AG09319 (cell line): ENCODE measurements at regions not wholly inside any gene's neighbourhood (a gene's known extent, or its start where the extent isn't known, plus 50 kb on each side); places are given as distances from the start of the nearest gene placed in this dataset.

ENCODE experiments used
- DNase-seq: peaks from one replicate; pipeline ENCODE4 v3.0.0-alpha.2; 2010; ENCODE audit warnings: low read depth; ENCODE audit errors: extremely low read depth
- TF ChIP-seq, protein P1 (sequence below): IDR thresholded peaks from 2 replicates; pipeline ENCODE4 v1.5.1; 2011; ENCODE audit warnings: low read depth, mild to moderate bottlenecking, inconsistent platforms, low read length, moderate library complexity

DNA sequence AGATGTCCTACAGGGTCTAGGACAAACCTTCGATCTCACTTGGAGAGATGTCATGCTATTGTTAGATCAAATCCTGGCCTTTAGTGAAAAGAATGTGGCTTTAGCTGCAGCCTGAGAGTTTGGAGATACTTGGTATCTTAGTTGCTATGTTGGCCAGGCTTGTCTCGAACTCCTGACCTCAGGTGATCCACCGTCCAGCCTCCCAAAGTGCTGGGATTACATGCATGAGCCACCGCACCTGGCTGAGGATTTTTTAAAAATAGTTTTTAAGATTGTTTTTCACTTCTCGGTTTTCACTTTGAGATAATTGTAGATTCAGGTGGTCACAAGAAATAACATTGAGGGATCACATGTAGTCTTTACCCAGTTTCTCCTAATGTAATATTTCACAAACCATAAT, 738.3 kb upstream of the POM121L12 start:
- DNase-seq = no peak
- TF ChIP-seq, protein P1, sequence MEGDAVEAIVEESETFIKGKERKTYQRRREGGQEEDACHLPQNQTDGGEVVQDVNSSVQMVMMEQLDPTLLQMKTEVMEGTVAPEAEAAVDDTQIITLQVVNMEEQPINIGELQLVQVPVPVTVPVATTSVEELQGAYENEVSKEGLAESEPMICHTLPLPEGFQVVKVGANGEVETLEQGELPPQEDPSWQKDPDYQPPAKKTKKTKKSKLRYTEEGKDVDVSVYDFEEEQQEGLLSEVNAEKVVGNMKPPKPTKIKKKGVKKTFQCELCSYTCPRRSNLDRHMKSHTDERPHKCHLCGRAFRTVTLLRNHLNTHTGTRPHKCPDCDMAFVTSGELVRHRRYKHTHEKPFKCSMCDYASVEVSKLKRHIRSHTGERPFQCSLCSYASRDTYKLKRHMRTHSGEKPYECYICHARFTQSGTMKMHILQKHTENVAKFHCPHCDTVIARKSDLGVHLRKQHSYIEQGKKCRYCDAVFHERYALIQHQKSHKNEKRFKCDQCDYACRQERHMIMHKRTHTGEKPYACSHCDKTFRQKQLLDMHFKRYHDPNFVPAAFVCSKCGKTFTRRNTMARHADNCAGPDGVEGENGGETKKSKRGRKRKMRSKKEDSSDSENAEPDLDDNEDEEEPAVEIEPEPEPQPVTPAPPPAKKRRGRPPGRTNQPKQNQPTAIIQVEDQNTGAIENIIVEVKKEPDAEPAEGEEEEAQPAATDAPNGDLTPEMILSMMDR = no peak

DNA sequence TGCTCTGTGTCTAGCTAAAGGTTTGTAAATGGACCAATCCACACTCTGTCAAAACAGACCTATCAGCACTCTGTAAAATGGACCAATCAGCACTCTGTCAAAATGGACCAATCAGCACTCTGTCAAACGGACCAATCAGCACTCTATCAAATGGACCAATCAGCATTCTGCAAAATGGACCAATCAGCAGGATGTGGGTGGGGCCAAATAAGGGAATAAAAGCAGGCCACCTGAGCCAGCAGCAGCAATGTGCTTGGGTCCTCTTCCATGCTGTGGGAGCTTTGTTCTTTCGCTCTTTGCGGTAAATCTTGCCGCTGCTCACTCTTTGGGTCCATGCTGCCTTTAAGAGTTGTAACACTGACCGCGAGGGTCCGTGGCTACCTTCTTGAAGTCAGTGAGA, 740.5 kb upstream of the POM121L12 start:
- no peak for DNase-seq
- TF ChIP-seq, protein P1 = no peak

DNA sequence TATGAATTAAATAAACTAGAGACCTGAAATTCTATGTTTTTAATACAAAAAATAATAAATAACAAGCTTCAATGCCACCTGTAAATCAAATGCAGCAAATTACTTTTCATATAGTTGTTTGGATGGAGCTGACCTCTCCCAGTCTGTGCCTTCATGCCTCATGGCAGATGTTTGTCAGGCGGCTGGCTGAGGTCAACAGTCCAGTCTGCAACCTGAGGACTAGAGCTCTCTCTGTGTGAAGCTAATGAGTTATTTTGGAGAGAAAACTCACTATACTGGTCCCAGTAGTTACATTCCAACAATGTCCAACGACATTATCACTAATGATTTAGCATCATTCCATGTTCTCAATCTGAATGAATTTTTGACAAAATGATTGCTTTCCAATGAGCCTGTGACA, 746.2 kb upstream of the POM121L12 start:
- no peak for DNase-seq
- TF ChIP-seq, protein P1 = no peak

DNA sequence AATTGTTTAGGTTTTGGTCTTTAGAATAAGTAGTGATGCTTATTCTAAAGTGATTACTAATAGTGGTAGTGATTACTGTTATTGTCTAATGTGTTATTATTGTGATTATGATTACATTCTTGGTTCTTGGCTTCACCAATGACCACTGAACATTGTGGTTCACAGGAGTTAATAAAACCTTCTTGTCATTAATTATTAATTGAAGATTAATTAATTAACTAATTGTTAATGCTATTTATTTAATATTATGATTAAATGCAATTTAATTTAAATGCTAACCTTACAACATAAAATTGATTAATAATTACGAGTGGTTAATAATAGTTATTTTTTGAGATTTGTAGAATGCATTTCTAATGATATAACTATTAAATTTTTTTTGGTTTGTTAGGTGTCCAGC, 747.7 kb upstream of the POM121L12 start:
- DNase-seq = no peak
- TF ChIP-seq, protein P1 = no peak

DNA sequence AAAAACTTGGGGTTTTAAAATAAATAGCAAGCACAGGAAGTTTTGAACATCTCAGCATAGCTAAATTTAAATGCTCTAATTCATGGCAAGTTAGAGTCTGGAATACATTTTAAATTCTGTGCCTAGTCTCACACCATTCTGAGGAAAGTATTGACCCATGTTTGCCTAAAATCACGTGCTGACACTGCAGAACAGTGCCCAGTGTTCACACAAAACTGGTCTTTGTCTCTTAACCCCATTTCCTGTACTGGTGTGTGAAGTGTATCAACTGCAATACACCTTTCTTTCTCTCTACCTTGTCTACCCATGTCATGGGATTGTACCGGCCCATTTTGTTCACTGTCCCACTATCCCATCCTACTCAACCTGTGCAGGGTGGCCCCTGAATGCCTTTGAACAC, 749.7 kb upstream of the POM121L12 start:
- TF ChIP-seq, protein P1 = no peak
- no peak for DNase-seq

DNA sequence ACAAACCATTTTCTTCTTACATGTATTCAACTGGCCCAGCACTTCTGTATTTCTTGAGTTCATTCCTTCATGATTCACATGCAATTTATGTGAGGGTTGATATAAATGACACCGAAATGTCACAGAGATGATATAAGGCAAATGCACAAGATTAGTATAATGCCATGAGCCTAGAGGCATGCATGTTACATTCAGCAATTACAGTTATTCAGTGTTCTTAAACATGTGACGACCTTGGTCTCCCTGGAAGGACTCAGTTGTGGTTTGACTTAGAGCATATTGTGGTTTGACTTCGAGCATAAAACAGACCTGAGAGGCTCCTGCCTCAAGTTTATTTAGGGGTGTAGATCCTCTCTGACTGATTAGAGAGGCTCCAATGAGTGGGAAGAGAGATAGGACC, 752.1 kb upstream of the POM121L12 start:
- TF ChIP-seq, protein P1 = no peak
- DNase-seq = no peak

DNA sequence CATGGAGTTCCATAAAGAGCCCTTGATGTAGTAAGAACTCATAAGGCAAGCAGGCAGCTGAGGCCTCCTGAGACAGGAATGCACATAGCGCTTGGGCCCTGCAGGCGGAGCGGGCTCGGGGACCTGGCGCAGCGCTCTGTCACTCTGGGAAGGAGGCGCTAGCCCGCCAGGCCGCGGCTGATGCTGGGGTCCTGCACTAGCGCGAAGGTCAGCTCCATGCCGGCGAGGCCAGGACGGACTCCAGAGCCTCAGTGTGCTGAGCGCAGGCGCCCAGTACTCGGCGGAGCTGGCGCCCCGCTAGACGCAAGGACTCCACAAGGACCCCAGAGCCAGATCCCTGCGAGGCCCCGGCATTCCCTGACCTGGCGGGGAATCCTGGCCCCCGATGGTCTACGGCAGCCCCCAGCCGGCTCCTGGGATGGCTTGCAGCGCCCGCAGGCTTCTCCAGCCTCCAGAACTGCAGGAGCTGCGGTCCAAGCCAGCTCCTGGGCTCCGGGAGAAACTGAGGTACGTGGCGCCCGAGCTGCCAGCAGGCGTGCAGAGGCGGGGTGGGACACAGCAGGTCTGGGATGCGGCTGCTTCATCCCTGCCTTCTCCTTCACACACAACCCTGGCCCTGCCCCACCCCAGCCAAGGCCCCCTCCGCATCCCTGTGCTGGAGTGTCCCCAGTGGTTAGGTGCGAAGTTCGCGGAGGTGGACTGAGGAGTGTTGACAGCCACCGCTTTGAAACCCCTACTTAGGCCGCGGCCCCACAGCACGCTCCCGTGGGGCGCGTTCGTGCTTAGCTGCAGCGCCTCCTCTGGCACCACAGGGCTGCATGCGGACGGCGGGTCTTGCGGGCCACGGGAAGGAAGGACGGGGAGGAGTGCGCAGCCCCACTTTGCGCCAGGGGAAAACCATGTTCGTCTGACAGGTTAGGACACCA, 761.5 kb upstream of the POM121L12 start:
- DNase-seq = no peak
- TF ChIP-seq, protein P1 = no peak
